AG09319 (cell line): ENCODE measurements at regions not wholly inside any gene's neighbourhood (a gene's known extent, or its start where the extent isn't known, plus 50 kb on each side); places are given as distances from the start of the nearest gene placed in this dataset.

ENCODE experiments used
- DNase-seq: peaks from one replicate; pipeline ENCODE4 v3.0.0-alpha.2; 2010; ENCODE audit warnings: low read depth; ENCODE audit errors: extremely low read depth
- CTCF ChIP-seq: IDR thresholded peaks from 2 replicates; pipeline ENCODE4 v1.5.1; 2011; ENCODE audit warnings: low read depth, mild to moderate bottlenecking, inconsistent platforms, low read length, moderate library complexity

GRCh38 chr2:195320413-195320973 is 336.5 kb upstream of the SLC39A10 start:
- no peak for DNase-seq
- TF ChIP-seq CTCF, result no peak

GRCh38 chr2:195319548-195320412 is 337.2 kb upstream of the SLC39A10 start:
- no peak for DNase-seq
- TF ChIP-seq CTCF, result no peak

- TF ChIP-seq CTCF, result no peak
- DNase-seq, result no peak
Measured at GRCh38 chr2:195319112-195319460, 337.9 kb upstream of the SLC39A10 start.

GRCh38 chr2:195318440-195319111 is 338.4 kb upstream of the SLC39A10 start:
- no peak for DNase-seq
- peak; percentile 45 for TF ChIP-seq CTCF

GRCh38 chr2:195317550-195317949 is 339.5 kb upstream of the SLC39A10 start:
- TF ChIP-seq CTCF, result no peak
- DNase-seq, result no peak

GRCh38 chr2:195316486-195316885 is 340.5 kb upstream of the SLC39A10 start:
- no peak for TF ChIP-seq CTCF
- DNase-seq, result no peak

- no peak for DNase-seq
- no peak for TF ChIP-seq CTCF
Measured at GRCh38 chr2:195313962-195314361, 343.1 kb upstream of the SLC39A10 start.
